K562 (cell line): ENCODE measurements at regions not wholly inside any gene's neighbourhood (a gene's known extent, or its start where the extent isn't known, plus 50 kb on each side); places are given as distances from the start of the nearest gene placed in this dataset.

Experiments
- ATAC-seq: fragments of 200-7000 bp; cut with Tn5 transposase; 3 replicates; pipeline ENCODE4 v1.9.1; 2020; ENCODE audit warnings: moderate library complexity
- BruUV-seq: library from RNA; stranded (reverse); fragments of 400-500 nt; replicated peaks from 2 replicates; lab custom pipeline; 2021; lab: Mats Ljungman, UMichigan
- CTCF ChIA-PET: fragments of 300-600 bp; formaldehyde crosslinking; extraction: SDS; loops from one replicate; lab custom pipeline; 2021; ENCODE audit warnings: low intra/inter-chr PET ratio; lab: Yijun Ruan, JAX
- POLR2A ChIA-PET: fragments of 300-600, 350-650 bp; sonication (Branson Sonifier 250); formaldehyde crosslinking; extraction: SDS; loops from one replicate; lab custom pipeline; 2021; ENCODE audit warnings: antibody characterized with exemption, inconsistent platforms; lab: Yijun Ruan, JAX
- DNase-seq, 4 experiments: peaks; one replicate each; pipeline versions ENCODE4 v3.0.0 to v3.0.0-alpha.2; 2011 to 2018; ENCODE audit warnings: low spot score in 3 of 4, mixed read lengths in 3 of 4; ENCODE audit errors: extremely low read depth in 1 of 4
- FAIRE-seq: peaks from 2 replicates; lab custom pipeline; 2011; peaks lifted over from hg19 to GRCh38; lab: Jason Lieb, UNC
- H2AFZ ChIP-seq: 2 replicates; pipeline ENCODE4 v1.6.0; 2011; ENCODE audit warnings: low read depth, low read length, control low read depth, inconsistent platforms
- H3K27ac ChIP-seq: fragments of 200-600 bp; 3 replicates; pipeline ENCODE4 v1.8.0; 2011; ENCODE audit warnings: low read depth, mild to moderate bottlenecking, control low read depth, inconsistent platforms, low read length, moderate library complexity, mixed read lengths; ENCODE audit errors: extremely low read depth
- H3K27me3 ChIP-seq, 2 experiments: fragments of 300-600 bp in 1 of 2; 2 replicates in 1 of 2; 3 replicates in 1 of 2; pipeline versions ENCODE4 v1.6.0 to v1.8.0; 2011; ENCODE audit warnings: inconsistent platforms in 2 of 2, low read length in 2 of 2, mild to moderate bottlenecking in 1 of 2, mixed read lengths in 1 of 2, moderate library complexity in 1 of 2; ENCODE audit not compliant: control insufficient read depth in 2 of 2, insufficient read depth in 2 of 2
- H3K36me3 ChIP-seq: fragments of 300-600 bp; 3 replicates; pipeline ENCODE4 v1.8.0; 2011; ENCODE audit warnings: mild to moderate bottlenecking, low read length, inconsistent platforms; ENCODE audit not compliant: control insufficient read depth, insufficient read depth
- H3K4me1 ChIP-seq, 2 experiments: fragments of 200-600 bp in 1 of 2; replicated peaks in 1 of 2; 2 replicates in 1 of 2; 3 replicates in 1 of 2; pipeline versions ENCODE4 v1.5.1 to v1.8.0; 2011; ENCODE audit warnings: inconsistent platforms in 2 of 2, low read length in 2 of 2, mild to moderate bottlenecking in 1 of 2, mixed read lengths in 1 of 2, moderate library complexity in 1 of 2; ENCODE audit not compliant: control insufficient read depth in 2 of 2, insufficient read depth in 2 of 2
- H3K4me2 ChIP-seq: 2 replicates; pipeline ENCODE4 v1.6.1; 2011; ENCODE audit warnings: low read length, control low read depth, inconsistent platforms, mixed read lengths; ENCODE audit not compliant: insufficient read depth
- H3K4me3 ChIP-seq: fragments of 200-600 bp; sonication (generic), shearing (Covaris generic); 2 replicates; pipeline ENCODE4 v1.5.1; 2016; ENCODE audit warnings: control low read depth, inconsistent platforms
- H3K79me2 ChIP-seq: fragments of 200-600 bp; 3 replicates; pipeline ENCODE4 v1.8.0; 2011; ENCODE audit warnings: low read length, inconsistent platforms; ENCODE audit not compliant: control insufficient read depth, insufficient read depth
- H3K9ac ChIP-seq, 2 experiments: 2 replicates each; pipeline versions ENCODE4 v1.6.0 to v1.6.1; 2011; ENCODE audit warnings: low read depth in 2 of 2, low read length in 2 of 2, control low read depth in 1 of 2, inconsistent platforms in 1 of 2, mild to moderate bottlenecking in 1 of 2, mixed read lengths in 1 of 2; ENCODE audit not compliant: insufficient read depth in 1 of 2
- H3K9me1 ChIP-seq: one replicate; pipeline ENCODE4 v1.6.0; 2011; ENCODE audit warnings: inconsistent platforms, mild to moderate bottlenecking, low read length, moderate library complexity; ENCODE audit not compliant: control insufficient read depth, insufficient read depth
- H3K9me3 ChIP-seq: replicated peaks from 2 replicates; pipeline ENCODE4 v1.5.1; 2011; ENCODE audit warnings: low read depth, low read length, inconsistent platforms; ENCODE audit not compliant: control insufficient read depth, insufficient read depth
- H4K20me1 ChIP-seq: replicated peaks from 2 replicates; pipeline ENCODE4 v1.6.1; 2011; ENCODE audit warnings: low read length, inconsistent platforms, mixed read lengths; ENCODE audit not compliant: control insufficient read depth, insufficient read depth
- BRF2 ChIP-seq: IDR thresholded peaks from 3 replicates; pipeline ENCODE4 v1.6.1; 2011; ENCODE audit warnings: borderline replicate concordance, mild to moderate bottlenecking; ENCODE audit not compliant: insufficient read length, insufficient read depth
- CBX2 ChIP-seq: fragments of 200-600 bp; sonication (generic); IDR thresholded peaks from one replicate; pipeline ENCODE4 v1.6.1; 2012; ENCODE audit warnings: mild to moderate bottlenecking, low read length, inconsistent platforms; ENCODE audit not compliant: insufficient read depth, poor library complexity, severe bottlenecking
- CEBPZ ChIP-seq: fragments of 150-350 bp; IDR thresholded peaks from 2 replicates; pipeline ENCODE4 v1.6.1; 2014; ENCODE audit warnings: low read depth, mild to moderate bottlenecking, low read length, borderline replicate concordance
- DNMT1 ChIP-seq: fragments of 450-650 bp; IDR thresholded peaks from 2 replicates; pipeline ENCODE4 v1.6.1; 2016; ENCODE audit warnings: antibody characterized with exemption, mild to moderate bottlenecking
- FOXJ2 ChIP-seq: fragments of 200-800 bp; sonication (Bioruptor generic); IDR thresholded peaks from 2 replicates; pipeline ENCODE4 v1.6.1; 2016; ENCODE audit warnings: missing genetic modification characterization, missing compliant biosample characterization
- PCBP2 ChIP-seq: fragments of 200-400 bp; formaldehyde crosslinking; IDR thresholded peaks from 2 replicates; pipeline ENCODE4 v1.6.1; 2018; ENCODE audit warnings: low read length, low read depth, mild to moderate bottlenecking, moderate library complexity; ENCODE audit not compliant: poor library complexity, severe bottlenecking
- RERE ChIP-seq: sonication (generic); formaldehyde crosslinking; IDR thresholded peaks from 2 replicates; pipeline ENCODE4 v1.8.0; 2023; ENCODE audit warnings: missing genetic modification reagents, mild to moderate bottlenecking, borderline replicate concordance
- SMAD1 ChIP-seq: fragments of 150-350 bp; IDR thresholded peaks from 2 replicates; pipeline ENCODE4 v1.6.1; 2014; ENCODE audit warnings: low read length, low read depth; ENCODE audit not compliant: partially characterized antibody
- ZNF449 ChIP-seq: fragments of 250-450 bp; sonication (Bioruptor Pico); IDR thresholded peaks from 2 replicates; pipeline ENCODE4 v1.8.0; 2022; ENCODE audit warnings: moderate library complexity, mild to moderate bottlenecking, inconsistent platforms
- WGBS: fragments of 100-300 bp; shearing (Covaris generic); methylation state at CpG from one replicate; pipeline ENCODE4 v1.1.6; 2016; ENCODE audit warnings: low coverage, mixed read lengths; ENCODE audit not compliant: insufficient coverage; ENCODE audit errors: missing lambda C conversion rate; 5-methylcytosine and 5-hydroxymethylcytosine counted together
- in situ Hi-C: fragments of 300-500 bp; cut with MboI; formaldehyde crosslinking; loops from 4 replicates; pipeline ENCODE4 v1.15.0; 2018; ENCODE audit warnings: inconsistent platforms, mixed read lengths
- intact Hi-C: fragments of 100-400 bp; cut with micrococcal nuclease; formaldehyde crosslinking; loops from 2 replicates; pipeline ENCODE4 v1.14.2; 2022

- Histone ChIP-seq H3K4me3 (no peak overlapping the region), H3K27ac (no peak overlapping the region), H2AFZ (no peak overlapping the region), H3K9ac (no peak overlapping the region), H3K4me2 (no peak overlapping the region), H3K79me2 (no peaks in the 10 kb centered on the region), H3K4me1 (no peaks in the 10 kb centered on the region), H3K36me3 (no peaks in the 10 kb centered on the region), H3K9me1 (no peaks in the 10 kb centered on the region), H3K27me3 (peaks cover 8 to 39% of the 10 kb centered on the region in 2 experiments; a peak in 4 of 5 replicates), H4K20me1 (no peaks in the 10 kb centered on the region; the same call in 1 of the 2 replicates), H3K9me3 (no peaks in the 10 kb centered on the region)
- FAIRE-seq (no peak), ATAC-seq (no peak; the same call in 2 of the 3 replicates), DNase-seq (no peak)
- ChIA-PET POLR2A (interaction anchor here (0.7 kb wide), 1 partner anchor 37 kb away, joined by 3 read pairs; no protein-coding TSS in a partner anchor), CTCF (no interaction called here)
- BruUV-seq: no TSS peak
- in situ Hi-C loops (no loop called here), intact Hi-C loops (no loop called here)
- 3% methylated on average over 5 of the region's 6 CpGs for WGBS
- no peak for TF ChIP-seq CEBPZ
- no peak for TF ChIP-seq SMAD1
- no peak for TF ChIP-seq DNMT1
- no peak for TF ChIP-seq BRF2
- TF ChIP-seq FOXJ2 (tag): no peak
- no peak for TF ChIP-seq PCBP2
- no peak for TF ChIP-seq CBX2
- TF ChIP-seq RERE (CRISPR knock-in tag): no peak
- TF ChIP-seq ZNF449: no peak
Measured at GRCh38 chr6:44696686-44697085, 309.2 kb downstream of the CDC5L start.
